ENCODE measurements at regions not wholly inside any gene's neighbourhood (a gene's known extent, or its start where the extent isn't known, plus 50 kb on each side); places are given as distances from the start of the nearest gene placed in this dataset.

- H3K27ac Mint-ChIP-seq, result no peak overlapping the region
- H3K9me3 Mint-ChIP-seq, result peaks cover 6% of the 10 kb centered on the region
- H3K27me3 Mint-ChIP-seq (ENCODE audit: insufficient read depth), result peaks cover 3% of the 10 kb centered on the region; the same call in 1 of the 2 replicates
- no peak overlapping the region for H3K4me3 Mint-ChIP-seq
- no peak for TF ChIP-seq CTCF (IDR thresholded peaks at IDR 0.05)
- no peaks in the 10 kb centered on the region for H3K36me3 Mint-ChIP-seq (ENCODE audit: low read depth)
- no peaks in the 10 kb centered on the region for H3K4me1 Mint-ChIP-seq (ENCODE audit: low read depth)
- no peak for DNase-seq
Observed at GRCh38 chrX:142601792-142602191, 396.7 kb upstream of the MAGEC2 start.

- H3K36me3 Mint-ChIP-seq (ENCODE audit: low read depth), result no peaks in the 10 kb centered on the region
- H3K4me1 Mint-ChIP-seq (ENCODE audit: low read depth), result no peaks in the 10 kb centered on the region
- H3K27ac Mint-ChIP-seq, result no peak overlapping the region
- H3K9me3 Mint-ChIP-seq, result peaks cover 4% of the 10 kb centered on the region; the same call in 1 of the 2 replicates
- no peak overlapping the region for H3K4me3 Mint-ChIP-seq
- TF ChIP-seq CTCF (IDR thresholded peaks at IDR 0.05), result no peak
- no peaks in the 10 kb centered on the region for H3K27me3 Mint-ChIP-seq (ENCODE audit: insufficient read depth)
- no peak for DNase-seq
Observed at GRCh38 chrX:142593361-142593862, 388.3 kb upstream of the MAGEC2 start.

GRCh38 chrX:142576615-142577014 lies 371.5 kb upstream of the MAGEC2 start:
- DNase-seq, result no peak
- no peak for TF ChIP-seq CTCF (IDR thresholded peaks at IDR 0.05)
- Mint-ChIP-seq H3K27me3 (ENCODE audit: insufficient read depth) (no peaks in the 10 kb centered on the region), H3K36me3 (ENCODE audit: low read depth) (no peaks in the 10 kb centered on the region; the same call in 1 of the 2 replicates), H3K4me3 (no peak overlapping the region), H3K27ac (no peak overlapping the region), H3K4me1 (ENCODE audit: low read depth) (no peaks in the 10 kb centered on the region), H3K9me3 (peaks cover 20% of the 10 kb centered on the region)

- no peak for DNase-seq
- Mint-ChIP-seq H3K9me3 (peaks cover 7% of the 10 kb centered on the region), H3K36me3 (ENCODE audit: low read depth) (no peaks in the 10 kb centered on the region), H3K4me1 (ENCODE audit: low read depth) (no peaks in the 10 kb centered on the region), H3K27me3 (ENCODE audit: insufficient read depth) (peaks cover 2% of the 10 kb centered on the region; the same call in 1 of the 2 replicates), H3K27ac (no peak overlapping the region), H3K4me3 (no peak overlapping the region)
- no peak for TF ChIP-seq CTCF (IDR thresholded peaks at IDR 0.05)
Observed at GRCh38 chrX:142549923-142550322, 344.8 kb upstream of the MAGEC2 start.

- no peaks in the 10 kb centered on the region for H3K27me3 Mint-ChIP-seq (ENCODE audit: insufficient read depth)
- H3K4me1 Mint-ChIP-seq (ENCODE audit: low read depth), result no peaks in the 10 kb centered on the region
- no peaks in the 10 kb centered on the region for H3K36me3 Mint-ChIP-seq (ENCODE audit: low read depth)
- H3K27ac Mint-ChIP-seq, result no peak overlapping the region
- no peak overlapping the region for H3K4me3 Mint-ChIP-seq
- DNase-seq, result no peak
- peaks cover 6% of the 10 kb centered on the region for H3K9me3 Mint-ChIP-seq
- no peak for TF ChIP-seq CTCF (IDR thresholded peaks at IDR 0.05)
Observed at GRCh38 chrX:142505839-142506238, 300.7 kb upstream of the MAGEC2 start.

All from HFFc6 (cell line).